ENCODE measurements at regions not wholly inside any gene's neighbourhood (a gene's known extent, or its start where the extent isn't known, plus 50 kb on each side); places are given as distances from the start of the nearest gene placed in this dataset.
A peak's percentile ranks its signal among the peaks of the same experiment; 100 is the strongest.
"Not testable (repeated sequence)": the region's sequence is repeated elsewhere in the genome, so short reads cannot be mapped to it uniquely, and the experiment has no call there.

DNA sequence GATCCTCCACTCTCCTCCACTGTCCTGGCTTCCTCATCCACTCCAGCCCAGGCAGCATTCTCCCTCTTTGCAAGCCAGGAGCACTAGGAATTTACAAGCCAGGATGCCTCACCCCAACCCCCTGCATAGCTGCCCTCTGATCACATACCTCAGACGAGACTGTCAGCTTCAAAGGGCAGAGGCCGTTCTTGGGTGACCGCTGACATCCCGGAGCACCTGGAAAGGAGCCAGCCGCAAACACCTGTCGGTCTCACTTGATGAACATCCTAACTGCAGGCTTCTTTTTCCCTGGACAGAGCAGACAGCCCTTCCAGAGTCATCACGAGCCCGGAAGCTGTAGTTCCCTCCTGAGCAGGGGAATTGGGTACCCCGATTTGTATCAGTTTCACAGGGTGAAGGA lies 451.3 kb upstream of the B3GAT1 start:
- no peak for DNase-seq

- DNase-seq: no peak
Measured at GRCh38 chr11:134862587-134863195, 450.6 kb upstream of the B3GAT1 start.

DNA sequence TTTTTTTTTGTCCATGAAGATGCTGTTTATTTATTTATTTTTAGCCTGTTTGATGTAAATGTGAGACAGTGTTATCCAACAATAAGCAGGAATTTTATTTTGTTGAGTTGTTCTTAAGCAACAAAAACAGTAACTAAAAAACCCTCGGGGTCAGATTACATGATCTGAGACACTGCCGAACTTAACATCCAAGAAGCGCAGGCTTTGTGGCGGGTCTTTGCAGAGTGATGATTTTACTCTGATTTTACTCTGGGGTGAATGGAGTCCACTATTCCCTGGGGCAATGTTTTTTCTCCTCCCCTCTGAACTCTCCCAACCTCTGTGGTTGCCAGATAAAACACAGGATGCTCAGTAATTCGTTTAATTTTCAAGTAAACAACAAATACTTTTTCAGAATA lies 450.1 kb upstream of the B3GAT1 start:
- no peak for DNase-seq

DNA sequence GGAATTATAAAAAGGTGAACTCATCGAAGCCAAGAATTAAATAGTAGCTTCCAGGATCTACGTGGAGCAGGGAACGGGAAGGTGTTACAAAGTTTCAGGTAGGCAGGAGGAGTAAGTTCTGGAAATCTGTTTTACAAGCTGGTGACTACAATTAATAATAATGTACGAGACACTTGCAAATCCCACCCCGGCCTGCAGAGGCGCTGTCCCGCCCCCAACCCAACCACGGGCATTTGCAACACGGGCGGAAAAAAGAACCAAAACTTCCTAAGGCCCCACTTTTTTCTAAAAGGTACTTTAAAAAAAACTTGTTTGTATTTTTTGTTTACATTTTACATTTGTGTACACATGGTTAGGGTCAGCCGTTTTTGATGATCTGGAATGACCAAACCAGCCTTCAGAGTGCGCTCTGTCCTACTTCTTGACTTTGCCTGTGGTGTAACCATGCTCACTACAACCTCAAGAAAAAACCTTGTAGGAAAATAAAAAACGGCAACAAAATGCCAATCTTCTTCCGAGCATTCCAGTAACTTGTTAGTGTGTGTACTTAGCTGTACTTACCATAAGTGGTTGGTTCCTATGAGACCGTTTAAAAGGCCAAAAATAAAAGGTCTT lies 449.6 kb upstream of the B3GAT1 start:
- DNase-seq: no peak

DNA sequence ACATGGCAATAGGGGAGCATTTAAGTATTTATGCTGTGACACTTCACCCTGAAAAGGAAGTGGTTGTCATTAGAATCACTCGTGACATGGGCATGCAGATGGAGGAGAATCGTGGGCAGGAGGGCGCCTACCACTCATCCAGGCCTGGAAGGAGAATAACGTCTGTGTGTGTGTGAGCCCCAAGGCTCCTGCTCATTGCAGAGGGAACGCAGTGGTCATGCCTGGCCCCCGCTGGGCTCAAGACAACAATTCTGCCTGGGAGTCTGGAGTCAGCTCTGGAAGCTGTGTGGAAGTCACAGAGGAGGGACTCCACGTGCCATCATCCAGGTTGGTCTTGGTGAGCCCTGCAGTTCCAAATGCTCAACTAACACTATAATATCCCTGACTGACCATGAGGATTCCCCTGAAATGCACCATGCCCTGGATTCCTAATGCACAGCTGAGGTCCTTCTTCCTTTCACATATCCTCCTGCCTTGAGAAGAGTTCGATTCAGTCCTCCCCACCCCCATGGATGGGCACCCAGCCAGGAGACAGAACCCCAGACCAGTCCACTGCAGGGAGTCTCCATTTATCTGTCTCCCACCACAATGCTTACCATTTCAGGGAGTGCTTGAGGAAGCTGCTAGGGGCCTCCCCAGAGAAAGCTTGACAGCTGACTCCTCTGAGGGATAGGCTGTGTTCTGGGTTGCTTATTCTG lies 446.9 kb upstream of the B3GAT1 start:
- DNase-seq: peak; percentile 50

- no peak for DNase-seq
Measured at GRCh38 chr11:134857035-134857434, 445.0 kb upstream of the B3GAT1 start.

DNA sequence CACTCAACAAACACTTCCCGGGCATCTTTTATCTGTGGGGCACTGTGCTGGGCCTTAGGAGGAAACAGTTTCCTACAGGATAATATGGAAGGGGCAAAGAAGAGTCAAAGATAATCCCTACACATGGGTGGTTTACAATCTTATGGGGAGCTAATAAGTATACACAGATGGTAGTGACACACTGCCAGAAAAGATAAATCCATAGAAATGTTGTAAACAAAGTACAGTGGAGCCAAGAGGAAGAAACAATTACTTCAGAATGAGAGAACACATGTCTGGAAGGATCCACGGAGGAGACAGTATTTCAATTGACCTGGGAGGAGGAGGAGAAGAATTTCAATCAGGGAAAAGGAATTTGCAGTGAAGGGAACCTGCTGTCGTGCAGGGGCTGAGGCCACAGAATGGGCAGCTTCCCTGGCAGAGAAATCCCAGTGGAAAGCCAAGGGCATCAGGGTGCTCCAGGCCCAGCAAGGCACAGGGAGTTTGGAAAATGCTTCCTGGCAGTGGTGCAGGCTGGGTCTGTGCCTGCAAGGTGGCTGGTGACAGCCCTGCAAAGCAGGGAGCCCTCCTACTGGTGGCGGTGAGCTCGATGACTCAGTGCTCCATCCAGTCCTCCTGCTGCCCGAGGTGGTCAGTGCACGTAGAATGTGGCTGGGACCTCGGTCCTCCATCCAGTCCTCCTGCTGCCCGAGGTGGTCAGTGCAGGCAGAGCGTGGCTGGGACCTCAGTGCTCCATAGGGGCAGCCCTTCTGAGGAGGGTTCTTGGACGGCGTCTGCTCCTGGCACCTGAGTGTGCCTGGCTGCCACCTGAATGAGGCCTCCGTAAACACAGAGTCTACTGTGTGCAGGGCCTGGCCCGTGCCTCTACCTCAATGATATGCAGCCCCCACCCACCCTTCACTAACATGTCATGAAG lies 444.3 kb upstream of the B3GAT1 start:
- peak; percentile 36 for DNase-seq

GRCh38 chr11:134853992-134854991 lies 442.2 kb upstream of the B3GAT1 start:
- DNase-seq: no peak

- DNase-seq: not testable (repeated sequence)
Measured at GRCh38 chr11:134851503-134852224, 439.6 kb upstream of the B3GAT1 start.

- DNase-seq: no peak
Measured at GRCh38 chr11:134850566-134850965, 438.5 kb upstream of the B3GAT1 start.

DNA sequence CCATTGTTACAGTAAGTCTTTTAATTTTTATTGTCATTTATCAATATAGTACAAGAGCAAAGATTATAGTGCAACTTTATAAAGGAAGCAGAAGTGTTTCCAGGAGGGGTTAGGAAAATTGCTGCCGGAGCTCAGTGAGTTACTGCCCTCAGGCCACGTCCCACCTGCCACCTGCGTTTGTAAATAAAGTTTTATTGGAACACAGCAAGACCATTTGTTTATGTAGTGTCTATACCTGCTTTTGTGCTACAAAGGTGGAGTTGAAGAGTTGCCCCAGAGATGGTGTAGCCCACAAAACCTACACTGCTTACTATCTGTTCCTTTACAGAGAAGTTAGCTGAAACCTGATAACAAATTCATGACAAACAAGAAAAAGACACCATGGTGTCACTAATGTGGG lies 437.8 kb upstream of the B3GAT1 start:
- DNase-seq: no peak

GRCh38 chr11:134847083-134847715 lies 435.2 kb upstream of the B3GAT1 start:
- DNase-seq: no peak

DNA sequence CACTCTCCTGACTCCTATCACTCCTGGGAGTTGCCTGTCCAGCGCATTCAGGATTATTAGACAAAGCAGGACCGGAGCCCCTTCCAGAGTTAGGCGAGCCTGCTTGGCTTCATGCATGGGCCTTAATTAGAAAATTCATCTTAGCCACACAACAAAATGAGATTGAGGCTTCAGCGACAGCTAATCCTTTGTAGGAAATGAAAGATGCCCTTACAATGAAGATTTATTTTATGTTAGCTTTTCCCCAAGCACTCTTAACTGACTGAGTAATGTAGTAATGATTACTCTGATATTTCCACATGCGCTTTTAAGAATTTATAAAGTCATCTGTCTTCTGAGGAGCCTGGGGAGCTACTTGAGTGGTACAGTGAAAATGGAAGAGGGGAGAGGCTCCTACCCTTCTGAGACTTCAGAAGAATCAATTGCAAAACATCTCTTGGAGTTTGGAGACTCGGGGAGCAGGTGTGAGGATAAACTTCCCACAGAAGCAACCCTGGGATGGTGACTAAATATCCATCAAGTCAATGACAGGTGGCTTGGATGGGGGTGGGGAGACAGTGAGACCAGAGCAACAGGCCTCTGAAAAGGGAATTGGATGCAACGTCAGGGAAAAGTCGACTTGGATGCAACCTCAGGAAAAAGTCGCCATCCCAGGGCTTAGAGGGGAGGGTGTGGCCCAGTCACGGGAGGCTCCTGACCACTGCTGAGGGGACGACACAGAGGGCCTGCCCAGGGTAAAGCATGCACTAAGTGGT lies 434.5 kb upstream of the B3GAT1 start:
- DNase-seq: no peak

- peak; percentile 56 for DNase-seq
Measured at GRCh38 chr11:134845474-134846327, 433.7 kb upstream of the B3GAT1 start.

DNA sequence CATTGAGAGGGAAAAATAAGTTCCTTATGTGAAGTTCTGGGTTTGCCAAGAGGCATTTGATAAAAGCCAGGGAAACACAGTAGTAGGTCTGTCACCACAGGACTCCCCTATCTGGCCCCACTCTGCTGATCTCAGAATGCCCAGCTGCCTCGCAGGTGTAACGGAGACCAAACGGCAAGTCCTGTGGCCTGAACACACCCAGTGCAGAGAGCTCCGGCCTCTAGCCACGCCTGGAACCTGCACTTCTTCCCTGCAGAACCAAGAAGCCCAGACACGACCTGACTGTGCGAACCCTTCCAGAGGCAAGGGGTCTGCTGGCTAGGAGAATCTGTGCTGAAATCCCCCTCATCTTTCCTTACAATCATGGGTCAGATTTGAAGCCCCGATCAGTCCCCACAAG lies 432.8 kb upstream of the B3GAT1 start:
- no peak for DNase-seq

DNA sequence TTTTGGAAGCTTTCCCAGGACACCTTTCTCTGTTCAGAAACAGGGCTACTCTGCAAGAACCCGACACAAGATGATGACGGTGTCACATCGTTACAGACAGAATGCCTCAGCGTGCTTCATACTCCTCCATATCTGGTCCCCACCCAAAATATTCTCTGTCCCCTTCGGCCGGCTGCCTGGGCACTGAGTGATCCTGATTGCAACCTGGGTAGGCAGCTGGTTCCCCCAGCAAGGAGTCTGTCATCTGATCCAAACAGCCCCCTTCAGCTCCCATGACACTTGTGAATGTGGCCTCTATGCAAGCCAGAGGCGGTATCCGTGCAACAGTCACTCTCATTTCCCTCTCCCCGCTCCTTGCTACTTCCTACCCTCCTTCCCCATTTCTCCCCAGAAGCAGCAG lies 431.7 kb upstream of the B3GAT1 start:
- DNase-seq: no peak

DNA sequence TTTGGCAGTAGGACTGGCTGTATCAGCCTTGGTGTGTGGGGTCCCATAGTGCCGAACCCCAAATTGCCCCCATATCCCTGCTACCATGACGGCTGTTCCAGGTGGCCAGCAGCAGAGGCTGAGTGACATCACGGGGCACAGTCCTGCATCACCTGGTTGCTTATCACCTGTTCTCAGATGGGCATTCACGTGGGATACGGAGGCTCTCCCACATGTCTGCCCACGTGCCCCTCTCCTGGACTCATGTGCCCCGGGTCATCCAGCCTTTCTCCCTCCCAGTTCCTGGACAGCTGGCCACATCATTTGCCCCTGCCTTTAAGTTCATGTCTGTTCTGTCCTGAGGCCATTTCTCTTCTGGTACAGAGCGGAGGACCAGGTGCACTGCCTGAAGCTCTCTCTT lies 431.0 kb upstream of the B3GAT1 start:
- no peak for DNase-seq

GRCh38 chr11:134841972-134842371 lies 429.9 kb upstream of the B3GAT1 start:
- no peak for DNase-seq

GRCh38 chr11:134841411-134841810 lies 429.4 kb upstream of the B3GAT1 start:
- no peak for DNase-seq
